ENCODE measurements at regions not wholly inside any gene's neighbourhood (a gene's known extent, or its start where the extent isn't known, plus 50 kb on each side); places are given as distances from the start of the nearest gene placed in this dataset.

- Histone ChIP-seq H3K27ac (ENCODE audit: low read depth, low read length) (no peak overlapping the region), H3K9ac (ENCODE audit: low read length) (no peak overlapping the region), H2BK5ac (ENCODE audit: low read depth, low read length, poor library complexity) (no peak overlapping the region), H3K27me3 (ENCODE audit: insufficient read depth, low read length) (no peaks in the 10 kb centered on the region), H3K4me1 (ENCODE audit: control insufficient read depth in 1 of 2, insufficient read depth in 2 of 2, low read length in 2 of 2) (no peaks in the 10 kb centered on the region), H3K79me1 (ENCODE audit: low read length) (no peaks in the 10 kb centered on the region), H4K8ac (ENCODE audit: low read depth, low read length) (no peak overlapping the region), H3K14ac (ENCODE audit: low read length) (no peak overlapping the region), H3K4ac (ENCODE audit: low read depth, low read length) (no peak overlapping the region), H3K4me3 (ENCODE audit: low read depth, low read length) (no peak overlapping the region), H2AFZ (ENCODE audit: insufficient read depth, low read length, poor library complexity) (no peak overlapping the region), H3K9me3 (ENCODE audit: insufficient read depth, low read depth, low read length) (peaks cover 1% of the 10 kb centered on the region), H4K91ac (ENCODE audit: low read depth, low read length) (no peak overlapping the region), H3K79me2 (ENCODE audit: control insufficient read depth, insufficient read depth, low read length, poor library complexity) (no peaks in the 10 kb centered on the region), H3K4me2 (ENCODE audit: low read length) (no peak overlapping the region), H3K23ac (ENCODE audit: low read length) (no peak overlapping the region), H4K12ac (ENCODE audit: low read depth, low read length) (no peak overlapping the region), H2BK120ac (ENCODE audit: insufficient read depth, low read length, poor library complexity) (no peak overlapping the region), H2BK12ac (ENCODE audit: low read length) (no peak overlapping the region), H3K18ac (ENCODE audit: low read length) (no peak overlapping the region), H2AK5ac (ENCODE audit: low read length) (no peak overlapping the region), H3K36me3 (ENCODE audit: control insufficient read depth in 1 of 2, insufficient read depth in 2 of 2, low read length in 2 of 2) (no peaks in the 10 kb centered on the region)
- no peak for DNase-seq
Observed at GRCh38 chr2:55811048-55811447, 112.5 kb downstream of the EFEMP1 start.

GRCh38 chr2:55810622-55811020 is 113.0 kb downstream of the EFEMP1 start:
- no peak overlapping the region for H4K91ac ChIP-seq (ENCODE audit: low read depth, low read length)
- H2BK5ac ChIP-seq (ENCODE audit: low read depth, low read length, poor library complexity), result no peak overlapping the region
- H3K14ac ChIP-seq (ENCODE audit: low read length), result no peak overlapping the region
- no peaks in the 10 kb centered on the region for H3K4me1 ChIP-seq (ENCODE audit: control insufficient read depth in 1 of 2, insufficient read depth in 2 of 2, low read length in 2 of 2)
- DNase-seq, result no peak
- H2BK120ac ChIP-seq (ENCODE audit: insufficient read depth, low read length, poor library complexity), result no peak overlapping the region
- no peaks in the 10 kb centered on the region for H3K79me2 ChIP-seq (ENCODE audit: control insufficient read depth, insufficient read depth, low read length, poor library complexity)
- no peak overlapping the region for H3K9ac ChIP-seq (ENCODE audit: low read length)
- no peak overlapping the region for H2AK5ac ChIP-seq (ENCODE audit: low read length)
- H2BK12ac ChIP-seq (ENCODE audit: low read length), result no peak overlapping the region
- no peak overlapping the region for H3K23ac ChIP-seq (ENCODE audit: low read length)
- H2AFZ ChIP-seq (ENCODE audit: insufficient read depth, low read length, poor library complexity), result no peak overlapping the region
- no peak overlapping the region for H3K27ac ChIP-seq (ENCODE audit: low read depth, low read length)
- H3K79me1 ChIP-seq (ENCODE audit: low read length), result no peaks in the 10 kb centered on the region
- H3K18ac ChIP-seq (ENCODE audit: low read length), result no peak overlapping the region
- H3K4me2 ChIP-seq (ENCODE audit: low read length), result no peak overlapping the region
- whole genome bisulfite sequencing (ENCODE audit: extremely low coverage, insufficient coverage, insufficient read length), result no CpG with 5 or more reads among the region's 3 CpGs
- no peak overlapping the region for H4K8ac ChIP-seq (ENCODE audit: low read depth, low read length)
- no peak overlapping the region for H3K4me3 ChIP-seq (ENCODE audit: low read depth, low read length)
- H3K9me3 ChIP-seq (ENCODE audit: insufficient read depth, low read depth, low read length), result peaks cover 1% of the 10 kb centered on the region
- H4K12ac ChIP-seq (ENCODE audit: low read depth, low read length), result no peak overlapping the region
- no peaks in the 10 kb centered on the region for H3K36me3 ChIP-seq (ENCODE audit: control insufficient read depth in 1 of 2, insufficient read depth in 2 of 2, low read length in 2 of 2)
- no peaks in the 10 kb centered on the region for H3K27me3 ChIP-seq (ENCODE audit: insufficient read depth, low read length)
- no peak overlapping the region for H3K4ac ChIP-seq (ENCODE audit: low read depth, low read length)

- H3K9me3 ChIP-seq (ENCODE audit: insufficient read depth, low read depth, low read length), result peaks cover 1% of the 10 kb centered on the region
- H3K4me3 ChIP-seq (ENCODE audit: low read depth, low read length), result no peak overlapping the region
Observed at GRCh38 chr2:55809875-55810621, 113.5 kb downstream of the EFEMP1 start.

GRCh38 chr2:55807900-55808299 is 114.3 kb upstream of the PNPT1 start:
- no CpG with 5 or more reads among the region's 2 CpGs for WGBS (ENCODE audit: extremely low coverage, insufficient coverage, insufficient read length)
- H3K27me3 ChIP-seq (ENCODE audit: insufficient read depth, low read length), result no peaks in the 10 kb centered on the region
- no peaks in the 10 kb centered on the region for H3K9me3 ChIP-seq (ENCODE audit: insufficient read depth, low read depth, low read length)

More at GRCh38 chr2:55809875-55810621, 113.5 kb downstream of the EFEMP1 start:
- Histone ChIP-seq H3K27me3 (ENCODE audit: insufficient read depth, low read length) (no peaks in the 10 kb centered on the region), H3K9ac (ENCODE audit: low read length) (no peak overlapping the region), H3K4me1 (ENCODE audit: control insufficient read depth in 1 of 2, insufficient read depth in 2 of 2, low read length in 2 of 2) (no peaks in the 10 kb centered on the region), H3K14ac (ENCODE audit: low read length) (no peak overlapping the region), H4K91ac (ENCODE audit: low read depth, low read length) (no peak overlapping the region), H3K27ac (ENCODE audit: low read depth, low read length) (no peak overlapping the region), H3K79me1 (ENCODE audit: low read length) (no peaks in the 10 kb centered on the region), H2AFZ (ENCODE audit: insufficient read depth, low read length, poor library complexity) (no peak overlapping the region), H2AK5ac (ENCODE audit: low read length) (no peak overlapping the region), H3K36me3 (ENCODE audit: control insufficient read depth in 1 of 2, insufficient read depth in 2 of 2, low read length in 2 of 2) (no peaks in the 10 kb centered on the region), H3K4me2 (ENCODE audit: low read length) (no peak overlapping the region), H2BK12ac (ENCODE audit: low read length) (no peak overlapping the region), H2BK120ac (ENCODE audit: insufficient read depth, low read length, poor library complexity) (no peak overlapping the region), H3K23ac (ENCODE audit: low read length) (no peak overlapping the region), H3K79me2 (ENCODE audit: control insufficient read depth, insufficient read depth, low read length, poor library complexity) (no peaks in the 10 kb centered on the region), H3K4ac (ENCODE audit: low read depth, low read length) (no peak overlapping the region), H3K18ac (ENCODE audit: low read length) (no peak overlapping the region), H4K12ac (ENCODE audit: low read depth, low read length) (no peak overlapping the region), H2BK5ac (ENCODE audit: low read depth, low read length, poor library complexity) (no peak overlapping the region), H4K8ac (ENCODE audit: low read depth, low read length) (no peak overlapping the region)
- DNase-seq, result no peak
- WGBS (ENCODE audit: extremely low coverage, insufficient coverage, insufficient read length), result no CpG with 5 or more reads among the region's 7 CpGs

More at GRCh38 chr2:55807900-55808299, 114.3 kb upstream of the PNPT1 start:
- no peak overlapping the region for H4K8ac ChIP-seq (ENCODE audit: low read depth, low read length)
- no peak overlapping the region for H4K91ac ChIP-seq (ENCODE audit: low read depth, low read length)
- no peaks in the 10 kb centered on the region for H3K79me1 ChIP-seq (ENCODE audit: low read length)
- H3K9ac ChIP-seq (ENCODE audit: low read length), result no peak overlapping the region
- H3K18ac ChIP-seq (ENCODE audit: low read length), result no peak overlapping the region
- H3K14ac ChIP-seq (ENCODE audit: low read length), result no peak overlapping the region
- H2BK5ac ChIP-seq (ENCODE audit: low read depth, low read length, poor library complexity), result no peak overlapping the region
- no peak overlapping the region for H2BK120ac ChIP-seq (ENCODE audit: insufficient read depth, low read length, poor library complexity)
- H2AK5ac ChIP-seq (ENCODE audit: low read length), result no peak overlapping the region
- H3K79me2 ChIP-seq (ENCODE audit: control insufficient read depth, insufficient read depth, low read length, poor library complexity), result no peaks in the 10 kb centered on the region
- no peak for DNase-seq
- H2AFZ ChIP-seq (ENCODE audit: insufficient read depth, low read length, poor library complexity), result no peak overlapping the region
- H3K4me1 ChIP-seq (ENCODE audit: control insufficient read depth in 1 of 2, insufficient read depth in 2 of 2, low read length in 2 of 2), result no peaks in the 10 kb centered on the region
- H3K4me3 ChIP-seq (ENCODE audit: low read depth, low read length), result no peak overlapping the region
- no peak overlapping the region for H4K12ac ChIP-seq (ENCODE audit: low read depth, low read length)
- no peak overlapping the region for H3K27ac ChIP-seq (ENCODE audit: low read depth, low read length)
- H2BK12ac ChIP-seq (ENCODE audit: low read length), result no peak overlapping the region
- no peak overlapping the region for H3K23ac ChIP-seq (ENCODE audit: low read length)
- H3K4ac ChIP-seq (ENCODE audit: low read depth, low read length), result no peak overlapping the region
- no peak overlapping the region for H3K4me2 ChIP-seq (ENCODE audit: low read length)
- no peaks in the 10 kb centered on the region for H3K36me3 ChIP-seq (ENCODE audit: control insufficient read depth in 1 of 2, insufficient read depth in 2 of 2, low read length in 2 of 2)

All from trophoblast cell (in vitro differentiated cells and primary cell).